Activated CD8-positive, alpha-beta memory T cell treated with anti-CD3 and anti-CD28 coated beads for 4 hours (primary cell): ENCODE measurements at regions not wholly inside any gene's neighbourhood (a gene's known extent, or its start where the extent isn't known, plus 50 kb on each side); places are given as distances from the start of the nearest gene placed in this dataset.

Experiments
- DNase-seq, 2 donors: peaks; one replicate each; pipeline ENCODE4 v3.0.0-alpha.2; 2020; ENCODE audit warnings: low read depth in 2 of 2

DNA sequence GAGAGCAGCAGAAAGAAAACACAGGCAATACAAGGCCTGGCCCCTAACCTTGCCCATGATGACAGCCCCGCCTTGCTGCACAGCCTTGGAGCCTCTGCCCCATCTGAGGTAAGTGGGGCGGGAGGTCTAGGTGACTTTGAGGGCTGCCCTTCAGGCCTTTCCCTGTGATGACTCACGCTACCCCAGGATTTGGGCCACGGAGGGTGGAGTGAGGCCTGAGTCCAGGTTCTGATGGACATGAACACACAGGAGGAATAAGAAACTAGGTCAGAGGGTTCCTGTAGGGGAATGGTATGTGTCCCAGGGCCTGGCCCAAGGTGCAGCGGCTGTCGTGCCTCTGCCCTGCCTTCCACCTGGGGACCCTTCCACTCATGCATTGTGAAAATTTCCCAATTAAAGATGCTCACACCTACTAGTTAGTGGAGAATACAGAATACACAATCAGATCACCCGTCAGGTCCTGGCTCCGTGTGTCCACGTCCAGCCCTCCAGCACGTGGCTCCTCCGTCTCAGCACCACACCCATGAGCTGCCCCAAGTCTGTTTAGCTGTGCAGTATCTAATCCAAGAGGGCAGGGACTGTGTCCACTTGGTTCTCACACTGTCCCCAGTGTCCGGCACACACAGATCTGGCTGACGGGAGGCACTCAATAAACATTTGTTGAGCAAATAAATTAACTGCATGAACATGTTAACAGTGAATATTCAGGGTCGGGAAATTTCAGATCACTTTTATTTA, 111.0 kb downstream of the CHST1 start:
- no peak for DNase-seq

DNA sequence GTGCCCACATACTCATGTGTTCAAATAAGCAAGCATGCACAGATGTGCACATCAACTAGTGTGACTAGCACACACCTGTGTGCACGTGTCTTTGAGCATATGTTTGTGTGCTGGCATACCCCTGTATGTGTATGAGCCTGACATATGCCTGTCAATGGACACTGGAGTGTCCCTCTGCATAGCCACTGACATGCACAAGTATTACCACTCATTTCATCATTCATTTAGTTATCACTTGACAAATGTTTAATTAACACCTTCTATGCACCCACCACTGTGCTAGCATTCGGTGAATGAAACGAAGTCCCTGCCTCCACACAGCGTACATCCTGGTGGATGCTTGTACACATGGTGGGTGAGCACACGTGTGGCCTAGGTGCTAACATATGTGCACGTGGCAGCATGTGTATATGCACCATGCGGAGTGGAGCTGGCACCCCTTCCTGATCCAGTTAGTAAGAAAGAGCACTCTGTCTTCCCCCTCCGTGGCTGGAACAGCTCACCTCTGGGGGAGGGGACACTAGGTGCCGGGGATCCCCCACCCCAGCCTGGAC, 112.0 kb downstream of the CHST1 start:
- no peak for DNase-seq

DNA sequence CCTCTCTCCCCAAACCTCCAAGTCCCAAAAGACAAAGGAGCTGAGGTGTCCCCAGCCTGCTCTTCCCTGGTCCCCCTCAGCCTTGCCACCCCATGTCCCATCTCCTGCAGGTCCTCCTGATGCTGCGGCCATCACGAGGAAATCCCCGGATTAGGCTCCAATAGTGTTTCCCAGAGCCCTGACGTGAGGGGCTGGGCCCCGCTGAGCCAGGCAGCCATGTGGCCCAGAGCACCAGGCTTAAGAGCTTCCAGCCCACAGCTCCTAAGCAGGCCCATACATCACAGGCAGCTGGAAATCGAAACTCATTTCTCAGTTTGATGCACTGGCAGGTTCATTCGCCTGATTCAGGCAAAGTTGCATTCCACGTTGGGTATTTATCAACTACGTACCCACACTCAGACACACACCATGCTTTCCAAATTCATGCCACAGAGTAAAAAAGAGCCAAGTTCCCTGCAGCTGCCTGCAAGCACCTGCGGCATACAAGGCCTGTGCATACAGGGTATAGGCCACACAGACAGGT, 114.2 kb downstream of the CHST1 start:
- DNase-seq, result no peak

DNA sequence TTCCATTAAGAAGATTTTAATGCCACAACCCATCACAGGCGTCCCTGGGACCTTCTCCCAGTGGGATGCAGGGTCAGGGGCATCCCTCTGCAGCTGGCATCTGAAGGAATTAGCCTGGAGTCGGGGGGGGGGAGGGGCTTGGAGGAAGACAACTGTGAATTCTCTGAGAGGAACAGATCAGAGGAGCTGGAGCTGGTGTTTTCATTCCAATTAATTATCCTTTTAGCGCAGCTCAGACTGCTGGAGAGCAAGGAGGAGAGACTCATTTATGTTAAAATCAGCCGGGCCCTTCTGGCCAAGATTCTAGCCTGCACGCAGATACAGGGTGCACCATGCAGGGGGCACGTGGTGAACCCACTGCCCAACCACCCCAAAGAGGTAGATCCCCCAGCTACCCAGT, 116.2 kb downstream of the CHST1 start:
- DNase-seq, result no peak

GRCh38 chr11:45546366-45546765, 119.1 kb downstream of the CHST1 start:
- no peak for DNase-seq

DNA sequence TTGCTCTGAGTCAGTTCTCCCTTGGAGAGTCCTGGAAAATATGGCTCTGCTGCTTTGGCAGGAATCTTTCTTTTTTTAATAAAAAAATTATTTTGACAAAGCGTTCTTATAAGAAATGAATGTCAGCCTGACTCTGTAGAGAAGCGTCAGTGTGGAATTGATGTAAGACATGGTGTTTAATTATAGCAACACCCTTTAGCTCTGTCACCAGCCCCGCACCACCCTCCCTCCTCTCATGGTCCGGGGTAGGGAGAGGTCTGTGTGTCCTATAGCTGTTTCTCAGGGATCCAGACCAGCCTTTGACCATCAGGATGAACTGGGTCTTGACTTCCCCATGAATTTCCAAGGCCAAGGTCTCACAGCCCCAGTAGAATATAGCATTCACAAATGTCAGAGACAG, 120.6 kb downstream of the CHST1 start:
- no peak for DNase-seq

- no peak for DNase-seq
Measured at GRCh38 chr11:45543808-45544422, 121.5 kb downstream of the CHST1 start.

GRCh38 chr11:45543081-45543480, 122.3 kb downstream of the CHST1 start:
- DNase-seq, result no peak

- DNase-seq, result no peak
Measured at GRCh38 chr11:45541693-45542434, 123.6 kb downstream of the CHST1 start.

- no peak for DNase-seq
Measured at GRCh38 chr11:45538939-45539338, 126.5 kb downstream of the CHST1 start.

DNA sequence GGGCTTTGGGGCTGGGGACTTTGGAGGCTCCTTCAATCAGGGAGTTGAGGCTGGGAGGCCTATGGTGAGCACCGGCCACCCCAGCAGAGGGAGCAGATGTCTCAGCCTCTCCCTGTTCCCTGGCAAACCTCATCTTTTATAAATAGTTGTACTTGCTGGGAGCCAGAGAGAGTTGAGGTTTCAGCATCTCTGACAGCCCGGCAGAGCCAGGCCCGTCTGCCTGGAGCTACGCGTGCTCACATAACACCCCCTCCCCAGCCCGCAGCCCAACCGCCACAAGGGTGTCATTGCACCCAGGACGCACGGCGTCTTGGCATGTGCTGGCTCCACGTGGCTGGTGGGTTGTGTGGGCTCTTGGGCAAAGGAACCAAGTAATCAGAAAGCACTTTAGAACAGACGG, 127.1 kb downstream of the CHST1 start:
- no peak for DNase-seq

- no peak for DNase-seq
Measured at GRCh38 chr11:45537614-45538013, 127.8 kb downstream of the CHST1 start.

DNA sequence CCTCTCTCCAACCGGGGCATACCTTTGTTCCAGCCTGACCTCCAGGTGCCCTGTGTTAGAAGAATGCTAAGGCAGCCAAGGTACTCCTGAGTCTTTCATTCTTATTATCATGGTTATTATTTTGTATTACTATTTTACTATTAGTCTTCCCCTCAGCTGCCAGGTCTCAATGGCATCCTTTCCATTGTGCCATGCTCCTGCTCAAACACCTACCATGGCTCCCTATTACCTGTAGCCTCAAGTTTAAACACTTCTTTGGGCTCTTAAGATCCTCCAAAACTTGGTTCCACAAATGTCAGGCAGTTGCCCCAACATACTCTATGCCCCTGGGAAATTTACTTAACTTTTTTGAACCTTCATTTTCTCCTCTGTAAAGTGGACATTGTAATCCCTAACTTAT, 130.4 kb downstream of the CHST1 start:
- no peak for DNase-seq

DNA sequence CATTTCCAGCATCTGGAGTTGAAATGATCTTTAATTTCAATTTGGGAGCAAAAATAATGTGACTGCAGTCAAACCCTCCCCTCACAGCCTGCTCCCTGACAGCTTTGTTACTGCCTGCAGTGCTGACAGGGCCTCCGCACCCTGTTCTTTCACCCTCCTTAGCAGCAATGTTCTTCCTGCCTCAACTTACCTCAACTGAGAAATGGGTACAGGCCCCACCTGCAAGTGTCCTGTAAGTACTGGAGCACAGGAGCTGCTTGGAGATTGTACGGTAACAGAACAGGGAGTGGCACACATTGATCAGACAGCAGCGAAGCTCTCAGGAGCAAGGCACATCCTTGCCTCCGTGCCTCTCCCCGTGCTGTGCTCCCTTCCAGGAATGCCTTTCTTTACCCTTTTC, 131.3 kb downstream of the CHST1 start:
- DNase-seq, result no peak

DNA sequence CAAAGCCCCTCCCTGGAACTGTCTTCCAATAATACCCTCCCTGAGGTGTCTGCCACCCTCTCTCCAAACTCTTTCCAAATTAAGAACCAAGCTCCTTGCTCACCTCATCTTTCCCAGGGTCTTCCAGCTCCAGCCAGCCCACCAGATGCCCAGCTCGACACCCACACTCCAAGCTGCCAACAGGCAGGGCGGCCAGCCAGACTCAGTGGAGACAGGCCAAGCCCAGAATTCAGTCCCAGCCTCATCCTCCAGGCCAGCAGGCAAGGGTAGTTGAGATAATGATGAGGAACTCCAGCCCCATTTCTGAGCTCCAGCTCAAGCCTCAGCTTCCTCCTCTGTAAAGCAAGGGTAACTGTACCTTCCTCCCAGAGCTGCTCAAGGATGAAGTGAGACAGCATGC, 132.9 kb downstream of the CHST1 start:
- no peak for DNase-seq

- DNase-seq, result no peak
Measured at GRCh38 chr11:45530776-45531175, 134.6 kb downstream of the CHST1 start.

GRCh38 chr11:45530111-45530510, 135.3 kb downstream of the CHST1 start:
- no peak for DNase-seq

GRCh38 chr11:45528435-45528834, 137.0 kb downstream of the CHST1 start:
- no peak for DNase-seq

- DNase-seq, result no peak
Measured at GRCh38 chr11:45527898-45528297, 137.5 kb downstream of the CHST1 start.

- DNase-seq, result no peak
Measured at GRCh38 chr11:45525393-45525792, 140.0 kb downstream of the CHST1 start.

GRCh38 chr11:45523760-45524159, 141.7 kb downstream of the CHST1 start:
- no peak for DNase-seq

DNA sequence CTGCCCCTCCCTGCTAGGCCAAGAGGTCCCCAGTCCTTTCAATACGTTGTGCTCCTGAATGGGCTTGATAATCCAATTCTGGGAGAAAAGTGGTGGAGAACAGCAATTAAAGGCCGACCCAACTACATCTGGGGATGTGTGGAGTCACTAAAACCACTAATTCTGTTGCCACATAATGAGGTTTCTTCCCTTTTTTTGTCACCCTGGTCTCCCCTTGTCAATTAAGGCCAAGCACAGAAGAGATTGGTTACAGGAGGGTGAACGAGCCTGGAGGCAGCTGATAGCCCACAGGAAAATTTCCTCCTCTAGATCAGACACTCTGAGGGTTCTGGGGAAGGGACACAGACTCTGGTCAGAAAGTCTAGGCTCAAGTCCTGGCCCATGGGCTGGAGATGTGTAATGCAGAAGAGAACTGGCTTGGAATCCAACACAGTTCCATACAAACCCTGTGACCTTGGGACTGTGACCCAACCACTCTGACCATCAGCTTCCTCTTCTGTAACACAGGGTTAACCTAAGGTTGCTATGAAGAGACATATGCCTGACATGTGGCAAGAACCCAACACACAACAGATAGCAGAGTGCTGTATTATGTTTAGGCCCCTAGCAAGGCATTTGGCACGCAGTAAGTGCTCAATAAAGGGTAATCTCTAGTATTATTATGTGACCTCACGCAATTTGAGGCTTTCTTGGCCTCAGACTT, 146.4 kb downstream of the CHST1 start:
- no peak for DNase-seq
